ENCODE measurements at regions not wholly inside any gene's neighbourhood (a gene's known extent, or its start where the extent isn't known, plus 50 kb on each side); places are given as distances from the start of the nearest gene placed in this dataset.

DNA sequence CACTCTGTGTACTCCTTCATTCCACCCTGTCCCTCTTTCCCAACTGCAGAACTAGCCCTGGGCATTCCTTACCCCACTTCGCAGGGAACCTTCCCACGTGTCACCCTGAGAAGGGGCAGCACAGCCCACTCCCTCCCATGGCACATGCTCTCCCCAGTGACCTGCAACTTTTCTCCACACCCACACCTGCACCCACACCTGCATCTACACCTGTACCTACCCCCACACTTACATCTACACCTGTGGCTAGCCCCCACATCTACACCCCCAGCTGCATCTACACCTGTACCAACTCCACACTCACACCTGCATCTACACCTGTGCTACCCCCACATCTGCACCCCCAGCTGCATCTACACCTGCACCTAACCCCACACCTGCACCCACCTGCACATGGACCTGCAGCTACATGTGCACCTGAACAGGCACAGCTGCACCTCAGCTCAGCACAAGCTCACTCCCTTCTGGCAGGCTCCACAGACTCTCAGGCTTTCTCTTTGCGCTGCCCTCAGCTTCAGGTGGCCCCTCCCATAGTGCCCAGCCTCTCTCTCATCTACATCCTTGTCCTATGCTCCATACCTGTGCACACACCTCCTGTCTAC is 234.1 kb downstream of the TUBA3C start:
- no peaks in the 10 kb centered on the region for H4K20me1 ChIP-seq (ENCODE audit: control insufficient read depth, insufficient read depth)
- H3K27me3 ChIP-seq (replicated peaks in 1 of 2; ENCODE audit: control insufficient read depth in 2 of 2, insufficient read depth in 2 of 2, low read length in 1 of 2): no peaks in the 10 kb centered on the region
- ChIA-PET POLR2A (no interaction called here), RAD21 (ENCODE audit: unreplicated experiment) (no interaction called here), CTCF (no interaction called here), SMC1A (ENCODE audit: uncharacterized antibody, unreplicated experiment) (no interaction called here)
- ATAC-seq (no peak), DNase-seq (ENCODE audit: low read depth, low spot score) (no peak), FAIRE-seq (no peak)
- H3K27ac ChIP-seq (ENCODE audit: control insufficient read depth, insufficient read depth): no peak overlapping the region
- no peaks in the 10 kb centered on the region for H3K36me3 ChIP-seq (ENCODE audit: control insufficient read depth in 2 of 2, insufficient read depth in 2 of 2, low read length in 1 of 2)
- no peak overlapping the region for H3K4me3 ChIP-seq
- WGBS (ENCODE audit: insufficient coverage, insufficient replicate concordance, low lambda C conversion rate, missing lambda C conversion rate): 27% methylated on average over 2 of the region's 3 CpGs
- intact Hi-C loops (cut with micrococcal nuclease; ENCODE audit: unreplicated experiment): no loop called here
- in situ Hi-C loops (cut with MboI): loop anchor here (10.0 kb wide), 1 partner anchor 57 kb away; no protein-coding TSS in a partner anchor
- H2AFZ ChIP-seq (ENCODE audit: control insufficient read depth, low read depth, low read length): no peak overlapping the region
- no peaks in the 10 kb centered on the region for H3K79me2 ChIP-seq (ENCODE audit: control insufficient read depth, insufficient read depth, low read length)
- TF ChIP-seq IRF4 (IDR thresholded peaks at IDR 0.05; ENCODE audit: low read depth, low read length) (no peak), PAX5 (IDR thresholded peaks at IDR 0.05; ENCODE audit: borderline replicate concordance, low read depth, low read length) (no peak), KLF5 (IDR thresholded peaks at IDR 0.05; ENCODE audit: partially characterized antibody) (no peak), EED (IDR thresholded peaks at IDR 0.05; ENCODE audit: low read depth) (no peak), NBN (IDR thresholded peaks at IDR 0.05) (no peak), SMAD5 (IDR thresholded peaks at IDR 0.05; ENCODE audit: low read depth) (no peak), NR2F1 (conservative IDR thresholded peaks at IDR 0.05) (no peak), POLR2AphosphoS2 (IDR thresholded peaks at IDR 0.05; ENCODE audit: low read depth, low read length) (no peak), RAD21 (IDR thresholded peaks at IDR 0.05; ENCODE audit: insufficient read depth, low read depth, low read length) (no peak), NFYA (IDR thresholded peaks at IDR 0.05; ENCODE audit: borderline replicate concordance, low read depth, low read length) (no peak), ZNF384 (IDR thresholded peaks at IDR 0.05; ENCODE audit: borderline replicate concordance, low read depth, low read length) (no peak)
- TF ChIP-seq, protein P1, sequence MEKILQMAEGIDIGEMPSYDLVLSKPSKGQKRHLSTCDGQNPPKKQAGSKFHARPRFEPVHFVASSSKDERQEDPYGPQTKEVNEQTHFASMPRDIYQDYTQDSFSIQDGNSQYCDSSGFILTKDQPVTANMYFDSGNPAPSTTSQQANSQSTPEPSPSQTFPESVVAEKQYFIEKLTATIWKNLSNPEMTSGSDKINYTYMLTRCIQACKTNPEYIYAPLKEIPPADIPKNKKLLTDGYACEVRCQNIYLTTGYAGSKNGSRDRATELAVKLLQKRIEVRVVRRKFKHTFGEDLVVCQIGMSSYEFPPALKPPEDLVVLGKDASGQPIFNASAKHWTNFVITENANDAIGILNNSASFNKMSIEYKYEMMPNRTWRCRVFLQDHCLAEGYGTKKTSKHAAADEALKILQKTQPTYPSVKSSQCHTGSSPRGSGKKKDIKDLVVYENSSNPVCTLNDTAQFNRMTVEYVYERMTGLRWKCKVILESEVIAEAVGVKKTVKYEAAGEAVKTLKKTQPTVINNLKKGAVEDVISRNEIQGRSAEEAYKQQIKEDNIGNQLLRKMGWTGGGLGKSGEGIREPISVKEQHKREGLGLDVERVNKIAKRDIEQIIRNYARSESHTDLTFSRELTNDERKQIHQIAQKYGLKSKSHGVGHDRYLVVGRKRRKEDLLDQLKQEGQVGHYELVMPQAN (conservative IDR thresholded peaks at IDR 0.05): no peak
- H3K9ac ChIP-seq (ENCODE audit: control insufficient read depth, insufficient read depth, low read length): no peak overlapping the region
- no peak overlapping the region for H3K4me2 ChIP-seq (ENCODE audit: control insufficient read depth, insufficient read depth)
- no peaks in the 10 kb centered on the region for H3K4me1 ChIP-seq (ENCODE audit: control insufficient read depth, insufficient read depth, low read length)
- BruUV-seq (replicated peaks): no TSS peak
- no peaks in the 10 kb centered on the region; the same call in 2 of the 3 replicates for H3K9me3 ChIP-seq (replicated peaks; ENCODE audit: control insufficient read depth, insufficient read depth, low read length)

Measured in GM12878 (cell line).